WTC11 (cell line): ENCODE measurements at regions not wholly inside any gene's neighbourhood (a gene's known extent, or its start where the extent isn't known, plus 50 kb on each side); places are given as distances from the start of the nearest gene placed in this dataset.

Source experiments
- ATAC-seq: fragments of 200-7000 bp; cut with Tn5 transposase; 2 replicates; pipeline ENCODE4 v1.10.0; 2021; ENCODE audit warnings: mild to moderate bottlenecking, moderate library complexity
- CTCF ChIA-PET: fragments of 300-600 bp; sonication (Branson Sonifier 250); formaldehyde crosslinking; loops from one replicate; lab custom pipeline; 2021; ENCODE audit warnings: antibody characterized with exemption; lab: Charles Lee
- POLR2A ChIA-PET: fragments of 350-600 bp; sonication (Branson Sonifier 250); formaldehyde crosslinking; loops from one replicate; lab custom pipeline; 2021; ENCODE audit warnings: antibody characterized with exemption; lab: Charles Lee
- DNase-seq: peaks from one replicate; pipeline ENCODE4 v3.0.0; 2021; ENCODE audit warnings: low spot score
- H3K27ac Mint-ChIP-seq: 2 replicates; pipeline ENCODE4 v1.8.0; 2021; ENCODE audit warnings: mixed read lengths
- H3K27me3 Mint-ChIP-seq: 2 replicates; pipeline ENCODE4 v1.8.0; 2021; ENCODE audit warnings: low read depth, mild to moderate bottlenecking, moderate library complexity, mixed read lengths
- H3K36me3 Mint-ChIP-seq: 2 replicates; pipeline ENCODE4 v1.8.0; 2021; ENCODE audit warnings: mixed read lengths
- H3K4me1 Mint-ChIP-seq: 2 replicates; pipeline ENCODE4 v1.8.0; 2022; ENCODE audit warnings: mixed read lengths
- H3K4me3 Mint-ChIP-seq: 2 replicates; pipeline ENCODE4 v1.8.0; 2021; ENCODE audit warnings: mild to moderate bottlenecking, moderate library complexity, mixed read lengths
- H3K9me3 Mint-ChIP-seq: 2 replicates; pipeline ENCODE4 v1.8.0; 2021; ENCODE audit warnings: mixed read lengths
- ATF6 ChIP-seq: sonication (generic); formaldehyde crosslinking; IDR thresholded peaks from 2 replicates; pipeline ENCODE4 v1.8.1; 2023; ENCODE audit warnings: mild to moderate bottlenecking, missing genetic modification reagents
- CTCF ChIP-seq: fragments of 200-600 bp; IDR thresholded peaks from 2 replicates; pipeline ENCODE4 v1.8.0; 2022; ENCODE audit warnings: antibody characterized with exemption
- EMX1 ChIP-seq: fragments of 250-450 bp; sonication (Bioruptor Pico); IDR thresholded peaks from 2 replicates; pipeline ENCODE4 v1.8.0; 2021; ENCODE audit warnings: mild to moderate bottlenecking
- FOXK1 ChIP-seq: sonication (generic); formaldehyde crosslinking; IDR thresholded peaks from 2 replicates; pipeline ENCODE4 v1.8.0; 2022; ENCODE audit warnings: mild to moderate bottlenecking, moderate library complexity, missing genetic modification reagents
- IRF1 ChIP-seq: sonication (generic); formaldehyde crosslinking; IDR thresholded peaks from 2 replicates; pipeline ENCODE4 v1.8.0; 2023; ENCODE audit warnings: missing genetic modification reagents
- JAZF1 ChIP-seq: fragments of 250-450 bp; sonication (Bioruptor Pico); IDR thresholded peaks from 2 replicates; pipeline ENCODE4 v1.9.0; 2021; ENCODE audit warnings: moderate library complexity, mild to moderate bottlenecking, inconsistent platforms
- NR2C2 ChIP-seq: sonication (generic); formaldehyde crosslinking; IDR thresholded peaks from 2 replicates; pipeline ENCODE4 v1.8.0; 2022; ENCODE audit warnings: mild to moderate bottlenecking, missing genetic modification reagents
- SMAD3 ChIP-seq: sonication (generic); formaldehyde crosslinking; IDR thresholded peaks from 2 replicates; pipeline ENCODE4 v1.8.0; 2022; ENCODE audit warnings: missing genetic modification reagents, mild to moderate bottlenecking, borderline replicate concordance
- SOX15 ChIP-seq: fragments of 250-450 bp; sonication (Bioruptor Pico); IDR thresholded peaks from 2 replicates; pipeline ENCODE4 v1.9.0; 2021; ENCODE audit warnings: mild to moderate bottlenecking
- TEAD1 ChIP-seq: sonication (generic); formaldehyde crosslinking; IDR thresholded peaks from 2 replicates; pipeline ENCODE4 v1.8.0; 2022; ENCODE audit warnings: mild to moderate bottlenecking, missing genetic modification reagents
- USF1 ChIP-seq: sonication (generic); formaldehyde crosslinking; IDR thresholded peaks from 2 replicates; pipeline ENCODE4 v1.8.0; 2022; ENCODE audit warnings: mild to moderate bottlenecking, missing genetic modification reagents
- ZNF138 ChIP-seq: sonication (generic); formaldehyde crosslinking; conservative IDR thresholded peaks from 2 replicates; pipeline ENCODE4 v1.8.1; 2022; ENCODE audit warnings: mild to moderate bottlenecking, moderate library complexity, missing genetic modification reagents
- ZNF263 ChIP-seq: sonication (generic); formaldehyde crosslinking; IDR thresholded peaks from 2 replicates; pipeline ENCODE4 v1.8.1; 2022; ENCODE audit warnings: low read depth, mild to moderate bottlenecking, moderate library complexity, missing genetic modification reagents
- ZSCAN18 ChIP-seq: fragments of 250-450 bp; sonication (Bioruptor Pico); IDR thresholded peaks from 2 replicates; pipeline ENCODE4 v2.1.2; 2022; ENCODE audit warnings: mild to moderate bottlenecking, moderate library complexity

GRCh38 chrX:39563178-39563577 is 534.6 kb downstream of the BCOR start:
- H3K27ac Mint-ChIP-seq: no peak overlapping the region
- POLR2A ChIA-PET: no interaction called here
- peaks cover 10% of the 10 kb centered on the region for H3K9me3 Mint-ChIP-seq
- TF ChIP-seq EMX1 (no peak), SOX15 (no peak), CTCF (no peak), FOXK1 (CRISPR knock-in tag) (no peak), TEAD1 (no peak), USF1 (CRISPR knock-in tag) (no peak), NR2C2 (CRISPR knock-in tag) (no peak), ZSCAN18 (CRISPR knock-in tag) (no peak), IRF1 (CRISPR knock-in tag) (no peak)
- TF ChIP-seq, all 79 proteins: peak for 0
- Mint-ChIP-seq H3K4me1 (no peaks in the 10 kb centered on the region), H3K36me3 (no peaks in the 10 kb centered on the region), H3K4me3 (no peak overlapping the region), H3K27me3 (peaks cover 2% of the 10 kb centered on the region; the same call in 1 of the 2 replicates)
- CTCF ChIA-PET: no interaction called here
- DNase-seq: no peak
- no peak for ATAC-seq

- ChIA-PET CTCF (no interaction called here), POLR2A (no interaction called here)
- peaks cover 13% of the 10 kb centered on the region for H3K9me3 Mint-ChIP-seq
- no peaks in the 10 kb centered on the region for H3K4me1 Mint-ChIP-seq
- DNase-seq (no peak), ATAC-seq (no peak)
- H3K27me3 Mint-ChIP-seq: peaks cover 2% of the 10 kb centered on the region; the same call in 1 of the 2 replicates
- no peak overlapping the region for H3K4me3 Mint-ChIP-seq
- TF ChIP-seq JAZF1 (CRISPR knock-in tag) (no peak), ATF6 (CRISPR knock-in tag) (no peak), SMAD3 (CRISPR knock-in tag) (no peak), ZNF263 (CRISPR knock-in tag) (no peak)
- H3K27ac Mint-ChIP-seq: no peak overlapping the region
- no peaks in the 10 kb centered on the region for H3K36me3 Mint-ChIP-seq
These were observed 533.0 kb downstream of the BCOR start for GRCh38 chrX:39564751-39565150.

- H3K27ac Mint-ChIP-seq: no peak overlapping the region
- ChIA-PET POLR2A (no interaction called here), CTCF (no interaction called here)
- no peaks in the 10 kb centered on the region for H3K4me1 Mint-ChIP-seq
- no peaks in the 10 kb centered on the region for H3K9me3 Mint-ChIP-seq
- no peak overlapping the region for H3K4me3 Mint-ChIP-seq
- H3K36me3 Mint-ChIP-seq: no peaks in the 10 kb centered on the region
- no peak for DNase-seq
- no peak for ATAC-seq
- no peaks in the 10 kb centered on the region for H3K27me3 Mint-ChIP-seq
- TF ChIP-seq ZNF138: no peak
- TF ChIP-seq, all 79 proteins: peak for 0
These were observed 523.6 kb downstream of the BCOR start for GRCh38 chrX:39574178-39574577.
